GM21825 (cell line): ENCODE measurements at regions not wholly inside any gene's neighbourhood (a gene's known extent, or its start where the extent isn't known, plus 50 kb on each side); places are given as distances from the start of the nearest gene placed in this dataset.
"Not testable (repeated sequence)": the region's sequence is repeated elsewhere in the genome, so short reads cannot be mapped to it uniquely, and the experiment has no call there.

Source experiments
- ATAC-seq: cut with Tn5 transposase; IDR thresholded peaks from one replicate; pipeline ENCODE4 v1.9.1; 2021; ENCODE audit warnings: mild to moderate bottlenecking, moderate library complexity; ENCODE audit not compliant: unreplicated experiment

GRCh38 chr7:10708447-10708846 is 265.2 kb upstream of the PHF14 start:
- ATAC-seq: no peak

GRCh38 chr7:10718768-10719167 is 254.9 kb upstream of the PHF14 start:
- no peak for ATAC-seq

- ATAC-seq: no peak
Measured at GRCh38 chr7:10720042-10720441, 253.6 kb upstream of the PHF14 start.

- no peak for ATAC-seq
Measured at GRCh38 chr7:10721289-10721688, 252.4 kb upstream of the PHF14 start.

- ATAC-seq: no peak
Measured at GRCh38 chr7:10723832-10724231, 249.8 kb upstream of the PHF14 start.

- no peak for ATAC-seq
Measured at GRCh38 chr7:10724449-10724848, 249.2 kb upstream of the PHF14 start.

GRCh38 chr7:10727636-10728035 is 246.0 kb upstream of the PHF14 start:
- no peak for ATAC-seq

GRCh38 chr7:10731253-10731773 is 242.4 kb upstream of the PHF14 start:
- ATAC-seq: no peak

- no peak for ATAC-seq
Measured at GRCh38 chr7:10733747-10734146, 239.9 kb upstream of the PHF14 start.

GRCh38 chr7:10734595-10734994 is 239.1 kb upstream of the PHF14 start:
- no peak for ATAC-seq

- ATAC-seq: no peak
Measured at GRCh38 chr7:10739401-10739800, 234.3 kb upstream of the PHF14 start.

- ATAC-seq: no peak
Measured at GRCh38 chr7:10740805-10741204, 232.9 kb upstream of the PHF14 start.

GRCh38 chr7:10756981-10757380 is 216.7 kb upstream of the PHF14 start:
- no peak for ATAC-seq

- ATAC-seq: no peak
Measured at GRCh38 chr7:10759120-10759519, 214.6 kb upstream of the PHF14 start.

- ATAC-seq: no peak
Measured at GRCh38 chr7:10767771-10768170, 205.9 kb upstream of the PHF14 start.

GRCh38 chr7:10770176-10770575 is 203.5 kb upstream of the PHF14 start:
- ATAC-seq: no peak

GRCh38 chr7:10773430-10773829 is 200.2 kb upstream of the PHF14 start:
- ATAC-seq: no peak

- no peak for ATAC-seq
Measured at GRCh38 chr7:10779465-10780399, 193.9 kb upstream of the PHF14 start.

- no peak for ATAC-seq
Measured at GRCh38 chr7:10780400-10780747, 193.3 kb upstream of the PHF14 start.

- ATAC-seq: not testable (repeated sequence)
Measured at GRCh38 chr7:10786976-10787375, 186.7 kb upstream of the PHF14 start.

- no peak for ATAC-seq
Measured at GRCh38 chr7:10789170-10789569, 184.5 kb upstream of the PHF14 start.

GRCh38 chr7:10790910-10791309 is 182.8 kb upstream of the PHF14 start:
- no peak for ATAC-seq
